ENCODE measurements at regions not wholly inside any gene's neighbourhood (a gene's known extent, or its start where the extent isn't known, plus 50 kb on each side); places are given as distances from the start of the nearest gene placed in this dataset.

GRCh38 chr3:177517906-177518305 lies 320.6 kb upstream of the TBL1XR1 start:
- DNase-seq: no peak

GRCh38 chr3:177519588-177519987 lies 322.3 kb upstream of the TBL1XR1 start:
- no peak for DNase-seq

- no peak for DNase-seq
Observed at GRCh38 chr3:177521305-177521704, 324.0 kb upstream of the TBL1XR1 start.

GRCh38 chr3:177522051-177522450 lies 324.8 kb upstream of the TBL1XR1 start:
- DNase-seq: no peak

- no peak for DNase-seq
Observed at GRCh38 chr3:177523067-177523675, 325.9 kb upstream of the TBL1XR1 start.

DNA sequence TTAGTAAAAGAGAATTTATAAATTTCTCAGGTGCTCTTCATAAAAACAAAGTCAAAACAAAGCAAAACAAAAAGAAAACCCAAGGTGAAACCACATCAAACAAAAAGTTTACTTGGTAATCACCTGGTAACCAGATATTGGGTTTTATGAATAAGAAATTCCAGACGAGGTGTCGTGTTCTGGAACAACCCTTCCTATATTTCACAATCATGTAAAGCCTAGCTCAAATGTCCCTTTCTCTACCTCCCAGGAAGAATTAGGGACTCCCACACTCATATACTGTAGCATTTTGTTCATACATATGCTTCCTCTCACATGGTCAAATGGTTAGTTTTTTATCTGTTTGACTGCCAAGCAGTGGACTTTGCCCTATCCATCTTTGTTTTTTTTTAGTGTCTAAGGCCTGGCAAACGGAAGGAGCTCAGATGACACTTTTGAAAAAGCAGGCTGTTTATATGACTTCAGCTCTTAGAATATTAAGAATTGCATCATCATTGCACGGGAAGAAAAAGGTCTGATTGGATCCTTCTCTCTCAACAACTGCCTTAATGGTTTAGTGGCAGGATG lies 326.7 kb upstream of the TBL1XR1 start:
- DNase-seq: no peak

GRCh38 chr3:177524742-177525141 lies 327.5 kb upstream of the TBL1XR1 start:
- DNase-seq: no peak

- no peak for DNase-seq
Observed at GRCh38 chr3:177525414-177525813, 328.1 kb upstream of the TBL1XR1 start.

DNA sequence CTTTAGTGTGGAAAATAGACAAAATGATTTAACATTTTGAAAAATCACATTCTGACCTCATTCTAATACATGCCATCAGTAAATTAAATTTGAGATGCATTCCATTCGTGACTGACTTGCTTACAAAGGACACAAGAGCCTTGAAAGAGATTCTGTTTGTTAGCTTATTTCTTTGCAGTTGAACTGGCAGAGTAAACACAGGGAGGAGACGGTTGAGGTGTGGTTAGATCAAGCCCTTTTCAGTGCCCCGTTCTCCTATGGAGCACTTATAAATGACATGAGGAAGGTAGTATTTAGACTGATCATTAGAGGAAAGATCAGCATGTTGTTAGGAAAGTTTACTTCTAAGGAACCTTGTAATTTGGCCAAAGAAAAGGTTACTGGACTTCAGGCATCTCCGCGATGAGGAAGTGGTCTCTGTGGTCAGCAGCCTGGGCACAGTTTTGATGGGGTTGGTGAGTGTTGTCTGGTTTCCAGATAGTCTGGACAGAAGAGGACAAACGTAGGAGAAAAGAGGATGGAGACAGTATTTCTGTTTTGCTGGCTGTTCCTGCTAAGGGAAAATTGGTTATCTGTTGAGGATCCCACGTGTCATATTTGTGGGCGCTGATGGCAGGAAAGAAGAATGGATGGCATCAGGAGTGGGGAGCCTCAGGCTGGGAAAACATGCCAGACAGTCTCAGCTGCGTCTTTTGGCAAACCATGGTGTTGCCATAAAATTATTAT lies 328.9 kb upstream of the TBL1XR1 start:
- no peak for DNase-seq

- no peak for DNase-seq
Observed at GRCh38 chr3:177527182-177527581, 329.9 kb upstream of the TBL1XR1 start.

- no peak for DNase-seq
Observed at GRCh38 chr3:177528306-177529070, 331.2 kb upstream of the TBL1XR1 start.

GRCh38 chr3:177529071-177529550 lies 331.8 kb upstream of the TBL1XR1 start:
- DNase-seq: no peak

GRCh38 chr3:177529716-177530335 lies 332.5 kb upstream of the TBL1XR1 start:
- DNase-seq: no peak

GRCh38 chr3:177530908-177531307 lies 333.6 kb upstream of the TBL1XR1 start:
- DNase-seq: no peak

GRCh38 chr3:177536873-177537272 lies 339.6 kb upstream of the TBL1XR1 start:
- no peak for DNase-seq

- DNase-seq: no peak
Observed at GRCh38 chr3:177537612-177538011, 340.3 kb upstream of the TBL1XR1 start.

GRCh38 chr3:177538048-177538749 lies 340.9 kb upstream of the TBL1XR1 start:
- no peak for DNase-seq

DNA sequence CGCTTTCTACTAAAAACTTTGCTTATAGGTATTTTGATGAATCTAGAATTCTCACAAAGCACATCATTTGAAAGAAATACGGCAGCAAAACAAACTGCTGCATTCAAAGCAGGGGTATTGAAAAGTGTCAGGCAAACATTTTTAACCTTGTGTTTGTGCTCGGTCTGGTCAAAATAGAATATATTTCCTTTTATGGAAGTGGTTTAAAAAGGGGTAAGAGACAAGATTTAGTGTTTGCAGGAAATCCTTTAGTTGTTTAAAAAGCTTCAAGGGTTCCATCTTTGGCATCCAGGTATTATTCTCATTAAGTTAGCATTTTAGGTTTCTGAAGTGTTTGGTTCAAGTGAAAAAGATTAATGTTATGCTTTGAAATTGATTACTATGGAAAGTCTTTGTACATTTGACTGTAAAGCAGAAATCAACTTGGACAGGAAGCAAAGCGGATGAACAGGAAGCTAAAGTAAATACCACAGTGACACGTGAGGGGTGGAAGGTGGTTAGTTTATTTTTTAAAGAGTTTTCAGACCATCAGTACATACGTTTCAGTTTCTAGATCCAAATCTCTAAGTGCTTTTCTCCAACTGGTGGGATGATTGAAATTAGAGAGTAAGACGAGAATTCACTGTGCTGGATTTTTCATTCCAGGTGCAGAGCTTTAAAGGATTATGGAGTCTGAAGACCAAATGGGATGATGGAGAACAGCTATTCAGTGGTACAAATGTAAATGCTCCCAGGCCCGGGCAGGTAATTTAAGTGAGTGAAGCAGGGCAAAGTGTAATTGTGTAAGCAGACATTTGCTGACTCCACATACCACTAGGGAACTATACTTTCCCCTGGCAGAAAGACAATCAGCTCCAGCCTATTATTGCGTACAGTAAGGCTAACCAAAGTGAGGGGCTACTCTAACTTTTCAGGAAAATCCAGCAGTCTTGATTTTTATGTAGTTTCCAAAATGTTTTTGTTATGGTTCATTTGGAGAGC lies 341.8 kb upstream of the TBL1XR1 start:
- no peak for DNase-seq

DNA sequence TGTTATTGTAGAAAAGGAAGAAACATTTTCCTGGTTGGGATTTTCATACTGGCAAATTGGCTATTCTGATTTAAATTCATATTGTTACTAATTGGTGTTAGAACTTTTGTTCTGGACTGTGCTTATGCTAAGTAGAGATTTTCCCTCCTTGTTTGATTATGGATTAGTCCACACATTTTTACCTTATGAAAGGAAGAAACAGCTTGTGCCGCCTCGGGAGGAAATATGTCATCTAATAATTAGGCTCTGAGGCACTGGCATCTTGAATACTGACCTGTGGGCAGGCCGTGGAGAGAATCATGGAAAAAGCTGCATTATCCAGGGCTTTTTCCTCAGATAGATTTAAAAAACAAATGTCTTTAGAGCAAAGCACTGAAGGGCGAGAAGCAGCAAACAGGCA lies 344.3 kb upstream of the TBL1XR1 start:
- no peak for DNase-seq

DNA sequence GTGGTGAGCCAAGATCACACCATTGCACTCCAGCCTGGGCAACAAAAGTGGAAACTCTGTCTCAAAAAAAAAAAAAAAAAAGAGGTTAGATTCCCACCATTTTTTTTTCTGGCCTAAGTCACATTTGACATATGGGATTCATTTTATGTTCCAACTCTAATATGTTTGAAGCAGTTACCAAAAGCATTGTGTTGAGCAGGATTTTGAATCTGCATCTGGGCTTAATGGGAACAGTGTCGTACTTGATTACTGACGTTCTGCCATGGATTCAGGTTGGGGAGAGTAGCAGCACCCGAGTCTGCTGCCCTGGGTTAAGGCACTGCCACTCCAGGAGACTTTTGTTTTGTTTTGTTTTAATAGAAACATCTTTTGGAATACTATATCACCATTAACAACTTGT lies 348.7 kb upstream of the TBL1XR1 start:
- no peak for DNase-seq

DNA sequence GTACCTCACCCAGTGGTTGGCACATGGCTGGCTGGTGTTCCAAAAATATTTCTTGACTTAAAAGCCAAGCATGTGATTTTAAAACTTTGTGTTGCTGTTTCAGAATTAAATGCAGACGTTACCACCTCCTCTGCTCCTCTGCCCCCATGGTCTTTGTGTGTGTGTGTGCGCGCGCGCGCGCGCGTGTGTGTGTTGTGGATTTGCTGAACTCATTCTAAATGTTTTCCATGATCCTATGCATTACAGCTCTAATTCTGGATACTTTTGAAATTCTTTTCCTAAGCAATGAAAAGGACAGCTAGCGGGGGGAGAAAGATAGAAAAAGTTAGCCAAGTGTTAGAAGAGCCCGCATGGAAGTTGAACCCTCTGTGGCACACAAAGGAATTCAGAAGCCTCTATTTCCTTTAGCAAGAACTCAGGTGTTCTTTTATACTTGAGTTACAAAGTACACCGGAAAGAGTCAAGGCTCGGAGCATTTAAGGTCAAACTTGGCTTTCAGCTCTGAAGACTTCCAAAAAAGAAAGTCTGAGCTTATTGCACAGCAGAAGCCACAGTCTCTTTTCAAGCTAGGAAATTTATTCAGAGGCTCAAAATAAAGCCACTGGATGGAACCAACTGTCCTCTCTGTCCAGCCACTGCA lies 350.5 kb upstream of the TBL1XR1 start:
- no peak for DNase-seq
